Activated gamma-delta T cell treated with anti-CD3 and anti-CD28 coated beads, Interleukin-2, amount 50 U/mL, for 16 hours (primary cell): ENCODE measurements at regions not wholly inside any gene's neighbourhood (a gene's known extent, or its start where the extent isn't known, plus 50 kb on each side); places are given as distances from the start of the nearest gene placed in this dataset.
"Not testable (repeated sequence)": the region's sequence is repeated elsewhere in the genome, so short reads cannot be mapped to it uniquely, and the experiment has no call there.

ENCODE experiments used
- DNase-seq: peaks from one replicate; pipeline ENCODE4 v3.0.0-alpha.2; 2020; ENCODE audit warnings: low read depth

- no peak for DNase-seq
Measured at GRCh38 chr7:131021902-131022301, 287.9 kb upstream of the KLF14 start.

GRCh38 chr7:131026297-131027000 is 292.4 kb upstream of the KLF14 start:
- no peak for DNase-seq

GRCh38 chr7:131027287-131027773 is 293.3 kb upstream of the KLF14 start:
- no peak for DNase-seq

GRCh38 chr7:131028295-131028694 is 294.3 kb upstream of the KLF14 start:
- no peak for DNase-seq

- no peak for DNase-seq
Measured at GRCh38 chr7:131029002-131029401, 295.0 kb upstream of the KLF14 start.

GRCh38 chr7:131031099-131031868 is 296.4 kb upstream of the MKLN1 start:
- no peak for DNase-seq

- no peak for DNase-seq
Measured at GRCh38 chr7:131032786-131033185, 294.9 kb upstream of the MKLN1 start.

GRCh38 chr7:131034166-131034881 is 293.4 kb upstream of the MKLN1 start:
- no peak for DNase-seq

GRCh38 chr7:131035088-131035770 is 292.4 kb upstream of the MKLN1 start:
- no peak for DNase-seq

GRCh38 chr7:131038153-131038552 is 289.5 kb upstream of the MKLN1 start:
- DNase-seq = no peak

- DNase-seq = no peak
Measured at GRCh38 chr7:131039355-131039762, 288.3 kb upstream of the MKLN1 start.

- no peak for DNase-seq
Measured at GRCh38 chr7:131039836-131040235, 287.8 kb upstream of the MKLN1 start.

GRCh38 chr7:131040467-131040932 is 287.2 kb upstream of the MKLN1 start:
- DNase-seq = no peak

GRCh38 chr7:131041012-131041695 is 286.5 kb upstream of the MKLN1 start:
- not testable (repeated sequence) for DNase-seq

- no peak for DNase-seq
Measured at GRCh38 chr7:131042269-131043160, 285.2 kb upstream of the MKLN1 start.

GRCh38 chr7:131045526-131045925 is 282.1 kb upstream of the MKLN1 start:
- no peak for DNase-seq

GRCh38 chr7:131046246-131046645 is 281.4 kb upstream of the MKLN1 start:
- DNase-seq = no peak

- DNase-seq = no peak
Measured at GRCh38 chr7:131047651-131048304, 279.9 kb upstream of the MKLN1 start.

- DNase-seq = no peak
Measured at GRCh38 chr7:131051304-131051703, 276.4 kb upstream of the MKLN1 start.
